ENCODE measurements at regions not wholly inside any gene's neighbourhood (a gene's known extent, or its start where the extent isn't known, plus 50 kb on each side); places are given as distances from the start of the nearest gene placed in this dataset.

- H2BK5ac ChIP-seq (ENCODE audit: low read depth, low read length, poor library complexity) = peak overlapping the region; percentile 69
- H3K4me2 ChIP-seq (ENCODE audit: low read length) = no peak overlapping the region
- H3K18ac ChIP-seq (ENCODE audit: low read length) = peak overlapping the region; percentile 90
- H2BK120ac ChIP-seq (ENCODE audit: insufficient read depth, low read length, poor library complexity) = peak overlapping the region; percentile 93
- peaks cover 2% of the 10 kb centered on the region for H3K9me3 ChIP-seq (ENCODE audit: insufficient read depth, low read depth, low read length)
- H4K91ac ChIP-seq (ENCODE audit: low read depth, low read length) = peak overlapping the region; percentile 90
- peak overlapping the region; percentile 74 for H3K14ac ChIP-seq (ENCODE audit: low read length)
- H4K8ac ChIP-seq (ENCODE audit: low read depth, low read length) = peak overlapping the region; percentile 48
- H3K79me2 ChIP-seq (ENCODE audit: control insufficient read depth, insufficient read depth, low read length, poor library complexity) = peaks cover 3% of the 10 kb centered on the region
- WGBS (ENCODE audit: extremely low coverage, insufficient coverage, insufficient read length) = no CpG with 5 or more reads among the region's 4 CpGs
- peaks cover 4% of the 10 kb centered on the region for H3K79me1 ChIP-seq (ENCODE audit: low read length)
- H2BK12ac ChIP-seq (ENCODE audit: low read length) = peak overlapping the region; percentile 100
- H3K4me3 ChIP-seq (ENCODE audit: low read depth, low read length) = no peak overlapping the region
- peaks cover 6% of the 10 kb centered on the region in 2 experiments for H3K4me1 ChIP-seq (ENCODE audit: control insufficient read depth in 1 of 2, insufficient read depth in 2 of 2, low read length in 2 of 2)
- no peak for DNase-seq
- no peak overlapping the region for H3K9ac ChIP-seq (ENCODE audit: low read length)
- peak overlapping the region; percentile 92 for H2AK5ac ChIP-seq (ENCODE audit: low read length)
- H3K23ac ChIP-seq (ENCODE audit: low read length) = no peak overlapping the region
- H3K4ac ChIP-seq (ENCODE audit: low read depth, low read length) = peak overlapping the region; percentile 43
- peak overlapping the region; percentile 23 for H2AFZ ChIP-seq (ENCODE audit: insufficient read depth, low read length, poor library complexity)
- H3K27ac ChIP-seq (ENCODE audit: low read depth, low read length) = peak overlapping the region; percentile 79
- peak overlapping the region; percentile 40 for H4K12ac ChIP-seq (ENCODE audit: low read depth, low read length)
- H3K27me3 ChIP-seq (ENCODE audit: insufficient read depth, low read length) = no peaks in the 10 kb centered on the region
- no peaks in the 10 kb centered on the region for H3K36me3 ChIP-seq (ENCODE audit: control insufficient read depth in 1 of 2, insufficient read depth in 2 of 2, low read length in 2 of 2)
Measured at GRCh38 chr9:69975681-69976080, 68.0 kb upstream of the MAMDC2 start.

GRCh38 chr9:69976152-69976551 is 67.5 kb upstream of the MAMDC2 start:
- H4K12ac ChIP-seq (ENCODE audit: low read depth, low read length) = no peak overlapping the region
- H2BK120ac ChIP-seq (ENCODE audit: insufficient read depth, low read length, poor library complexity) = peak overlapping the region; percentile 93
- H2AFZ ChIP-seq (ENCODE audit: insufficient read depth, low read length, poor library complexity) = peak overlapping the region; percentile 23
- peaks cover 6% of the 10 kb centered on the region in 2 experiments for H3K4me1 ChIP-seq (ENCODE audit: control insufficient read depth in 1 of 2, insufficient read depth in 2 of 2, low read length in 2 of 2)
- peak overlapping the region; percentile 43 for H3K4ac ChIP-seq (ENCODE audit: low read depth, low read length)
- no peaks in the 10 kb centered on the region for H3K36me3 ChIP-seq (ENCODE audit: control insufficient read depth in 1 of 2, insufficient read depth in 2 of 2, low read length in 2 of 2)
- peaks cover 3% of the 10 kb centered on the region for H3K79me2 ChIP-seq (ENCODE audit: control insufficient read depth, insufficient read depth, low read length, poor library complexity)
- peaks cover 4% of the 10 kb centered on the region for H3K79me1 ChIP-seq (ENCODE audit: low read length)
- H3K23ac ChIP-seq (ENCODE audit: low read length) = no peak overlapping the region
- peak overlapping the region; percentile 48 for H4K8ac ChIP-seq (ENCODE audit: low read depth, low read length)
- H2BK12ac ChIP-seq (ENCODE audit: low read length) = peak overlapping the region; percentile 100
- H3K27me3 ChIP-seq (ENCODE audit: insufficient read depth, low read length) = no peaks in the 10 kb centered on the region
- WGBS (ENCODE audit: extremely low coverage, insufficient coverage, insufficient read length) = no CpG with 5 or more reads among the region's 4 CpGs
- H3K14ac ChIP-seq (ENCODE audit: low read length) = peak overlapping the region; percentile 74
- H2AK5ac ChIP-seq (ENCODE audit: low read length) = peak overlapping the region; percentile 92
- H3K4me3 ChIP-seq (ENCODE audit: low read depth, low read length) = no peak overlapping the region
- no peak overlapping the region for H3K4me2 ChIP-seq (ENCODE audit: low read length)
- H3K27ac ChIP-seq (ENCODE audit: low read depth, low read length) = peak overlapping the region; percentile 79
- peak overlapping the region; percentile 90 for H4K91ac ChIP-seq (ENCODE audit: low read depth, low read length)
- peak overlapping the region; percentile 90 for H3K18ac ChIP-seq (ENCODE audit: low read length)
- H3K9ac ChIP-seq (ENCODE audit: low read length) = no peak overlapping the region
- H3K9me3 ChIP-seq (ENCODE audit: insufficient read depth, low read depth, low read length) = peaks cover 2% of the 10 kb centered on the region
- peak; percentile 7 to 73 for DNase-seq
- H2BK5ac ChIP-seq (ENCODE audit: low read depth, low read length, poor library complexity) = peak overlapping the region; percentile 69

- H2BK12ac ChIP-seq (ENCODE audit: low read length) = no peak overlapping the region
- H3K27me3 ChIP-seq (ENCODE audit: insufficient read depth, low read length) = no peaks in the 10 kb centered on the region
- H3K9ac ChIP-seq (ENCODE audit: low read length) = no peak overlapping the region
- DNase-seq = peak in 1 of 2 donors; percentile 23
- no peak overlapping the region for H3K27ac ChIP-seq (ENCODE audit: low read depth, low read length)
- H2BK120ac ChIP-seq (ENCODE audit: insufficient read depth, low read length, poor library complexity) = no peak overlapping the region
- no peak overlapping the region for H2AFZ ChIP-seq (ENCODE audit: insufficient read depth, low read length, poor library complexity)
- H3K4ac ChIP-seq (ENCODE audit: low read depth, low read length) = no peak overlapping the region
- H4K12ac ChIP-seq (ENCODE audit: low read depth, low read length) = no peak overlapping the region
- peaks cover 3% of the 10 kb centered on the region for H3K79me2 ChIP-seq (ENCODE audit: control insufficient read depth, insufficient read depth, low read length, poor library complexity)
- H3K36me3 ChIP-seq (ENCODE audit: control insufficient read depth in 1 of 2, insufficient read depth in 2 of 2, low read length in 2 of 2) = no peaks in the 10 kb centered on the region
- H3K4me3 ChIP-seq (ENCODE audit: low read depth, low read length) = no peak overlapping the region
- peaks cover 2% of the 10 kb centered on the region for H3K9me3 ChIP-seq (ENCODE audit: insufficient read depth, low read depth, low read length)
- no peak overlapping the region for H3K4me2 ChIP-seq (ENCODE audit: low read length)
- peaks cover 4% of the 10 kb centered on the region for H3K79me1 ChIP-seq (ENCODE audit: low read length)
- peaks cover 6 to 10% of the 10 kb centered on the region in 2 experiments for H3K4me1 ChIP-seq (ENCODE audit: control insufficient read depth in 1 of 2, insufficient read depth in 2 of 2, low read length in 2 of 2)
- H3K23ac ChIP-seq (ENCODE audit: low read length) = no peak overlapping the region
- H4K8ac ChIP-seq (ENCODE audit: low read depth, low read length) = no peak overlapping the region
- no peak overlapping the region for H2BK5ac ChIP-seq (ENCODE audit: low read depth, low read length, poor library complexity)
- H4K91ac ChIP-seq (ENCODE audit: low read depth, low read length) = no peak overlapping the region
- no CpG with 5 or more reads among the region's 2 CpGs for WGBS (ENCODE audit: extremely low coverage, insufficient coverage, insufficient read length)
- no peak overlapping the region for H2AK5ac ChIP-seq (ENCODE audit: low read length)
- no peak overlapping the region for H3K18ac ChIP-seq (ENCODE audit: low read length)
- no peak overlapping the region for H3K14ac ChIP-seq (ENCODE audit: low read length)
Measured at GRCh38 chr9:69980041-69980440, 63.6 kb upstream of the MAMDC2 start.

- Histone ChIP-seq H2BK120ac (ENCODE audit: insufficient read depth, low read length, poor library complexity) (no peak overlapping the region), H3K9ac (ENCODE audit: low read length) (no peak overlapping the region), H3K36me3 (ENCODE audit: control insufficient read depth in 1 of 2, insufficient read depth in 2 of 2, low read length in 2 of 2) (no peaks in the 10 kb centered on the region), H3K23ac (ENCODE audit: low read length) (no peak overlapping the region), H3K79me2 (ENCODE audit: control insufficient read depth, insufficient read depth, low read length, poor library complexity) (peaks cover 3% of the 10 kb centered on the region), H3K18ac (ENCODE audit: low read length) (no peak overlapping the region), H3K14ac (ENCODE audit: low read length) (no peak overlapping the region), H3K9me3 (ENCODE audit: insufficient read depth, low read depth, low read length) (peaks cover 2% of the 10 kb centered on the region), H4K12ac (ENCODE audit: low read depth, low read length) (no peak overlapping the region), H2BK5ac (ENCODE audit: low read depth, low read length, poor library complexity) (no peak overlapping the region), H3K4me1 (ENCODE audit: control insufficient read depth in 1 of 2, insufficient read depth in 2 of 2, low read length in 2 of 2) (peaks cover 6 to 10% of the 10 kb centered on the region in 2 experiments), H2BK12ac (ENCODE audit: low read length) (no peak overlapping the region), H4K91ac (ENCODE audit: low read depth, low read length) (no peak overlapping the region), H3K4me2 (ENCODE audit: low read length) (no peak overlapping the region), H3K4me3 (ENCODE audit: low read depth, low read length) (no peak overlapping the region), H3K79me1 (ENCODE audit: low read length) (peaks cover 4% of the 10 kb centered on the region), H2AFZ (ENCODE audit: insufficient read depth, low read length, poor library complexity) (no peak overlapping the region), H4K8ac (ENCODE audit: low read depth, low read length) (no peak overlapping the region), H3K27ac (ENCODE audit: low read depth, low read length) (no peak overlapping the region), H3K4ac (ENCODE audit: low read depth, low read length) (no peak overlapping the region), H2AK5ac (ENCODE audit: low read length) (no peak overlapping the region), H3K27me3 (ENCODE audit: insufficient read depth, low read length) (no peaks in the 10 kb centered on the region)
- DNase-seq = no peak
- WGBS (ENCODE audit: extremely low coverage, insufficient coverage, insufficient read length) = no CpG with 5 or more reads among the region's 6 CpGs
Measured at GRCh38 chr9:69980591-69980990, 63.1 kb upstream of the MAMDC2 start.

All from trophoblast cell (in vitro differentiated cells and primary cell).